DOHH2 (cell line): ENCODE measurements at regions not wholly inside any gene's neighbourhood (a gene's known extent, or its start where the extent isn't known, plus 50 kb on each side); places are given as distances from the start of the nearest gene placed in this dataset.

Experiments used
- CTCF ChIP-seq: fragments of 200-600 bp; sonication (generic); IDR thresholded peaks from one replicate; pipeline ENCODE4 v1.5.1; 2014; ENCODE audit warnings: antibody characterized with exemption, mild to moderate bottlenecking, low read depth, low read length; ENCODE audit not compliant: poor library complexity, severe bottlenecking
- EZH2phosphoT487 ChIP-seq: fragments of 200-600 bp; sonication (generic); IDR thresholded peaks from 2 replicates; pipeline ENCODE4 v1.6.1; 2017; ENCODE audit warnings: borderline replicate concordance, mild to moderate bottlenecking, antibody characterized with exemption, low read length, moderate library complexity, mixed read lengths

DNA sequence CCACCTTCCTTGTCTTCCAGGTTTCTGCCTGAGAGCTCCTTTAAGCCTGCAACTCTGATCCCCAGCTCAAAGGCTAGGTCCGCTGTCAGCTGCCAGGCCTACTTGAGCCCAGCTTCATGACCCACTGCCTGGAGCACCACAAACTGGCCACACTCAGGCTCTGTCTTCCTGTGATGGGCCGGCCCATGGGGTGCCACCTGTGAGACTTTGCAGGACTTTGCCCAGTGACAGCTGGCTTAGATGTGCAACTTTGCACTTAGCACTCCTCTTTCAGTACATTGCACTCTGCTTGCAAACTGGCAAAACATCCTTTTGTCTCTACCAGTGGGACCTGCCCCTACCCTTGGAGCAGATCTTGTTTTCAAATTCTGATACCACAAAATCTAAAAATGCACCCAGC, 311.5 kb upstream of the PDE4D start:
- TF ChIP-seq CTCF (no peak), EZH2phosphoT487 (no peak)
